ENCODE measurements at regions not wholly inside any gene's neighbourhood (a gene's known extent, or its start where the extent isn't known, plus 50 kb on each side); places are given as distances from the start of the nearest gene placed in this dataset.

- no peak for TF ChIP-seq EZH2phosphoT487 (IDR thresholded peaks at IDR 0.05; ENCODE audit: borderline replicate concordance, low read depth, low read length)
- TF ChIP-seq, protein P1, sequence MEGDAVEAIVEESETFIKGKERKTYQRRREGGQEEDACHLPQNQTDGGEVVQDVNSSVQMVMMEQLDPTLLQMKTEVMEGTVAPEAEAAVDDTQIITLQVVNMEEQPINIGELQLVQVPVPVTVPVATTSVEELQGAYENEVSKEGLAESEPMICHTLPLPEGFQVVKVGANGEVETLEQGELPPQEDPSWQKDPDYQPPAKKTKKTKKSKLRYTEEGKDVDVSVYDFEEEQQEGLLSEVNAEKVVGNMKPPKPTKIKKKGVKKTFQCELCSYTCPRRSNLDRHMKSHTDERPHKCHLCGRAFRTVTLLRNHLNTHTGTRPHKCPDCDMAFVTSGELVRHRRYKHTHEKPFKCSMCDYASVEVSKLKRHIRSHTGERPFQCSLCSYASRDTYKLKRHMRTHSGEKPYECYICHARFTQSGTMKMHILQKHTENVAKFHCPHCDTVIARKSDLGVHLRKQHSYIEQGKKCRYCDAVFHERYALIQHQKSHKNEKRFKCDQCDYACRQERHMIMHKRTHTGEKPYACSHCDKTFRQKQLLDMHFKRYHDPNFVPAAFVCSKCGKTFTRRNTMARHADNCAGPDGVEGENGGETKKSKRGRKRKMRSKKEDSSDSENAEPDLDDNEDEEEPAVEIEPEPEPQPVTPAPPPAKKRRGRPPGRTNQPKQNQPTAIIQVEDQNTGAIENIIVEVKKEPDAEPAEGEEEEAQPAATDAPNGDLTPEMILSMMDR (conservative IDR thresholded peaks at IDR 0.05; ENCODE audit: low read length), result no peak
- no peaks in the 10 kb centered on the region for H3K9me2 ChIP-seq (ENCODE audit: insufficient read depth, low read length)
- no peak overlapping the region for H3K27ac ChIP-seq (ENCODE audit: low read depth, low read length, poor library complexity, severe bottlenecking)
- no peaks in the 10 kb centered on the region for H3K79me2 ChIP-seq (ENCODE audit: insufficient read depth, low read depth, low read length)
- no peak for DNase-seq (ENCODE audit: low spot score)
- no peak overlapping the region for H2AFZ ChIP-seq (ENCODE audit: low read length)
- intact Hi-C loops (cut with micrococcal nuclease; ENCODE audit: unreplicated experiment), result no loop called here
- no peaks in the 10 kb centered on the region for H3K36me3 ChIP-seq (ENCODE audit: insufficient read depth, low read length)
- CTCF ChIA-PET (ENCODE audit: unreplicated experiment), result no interaction called here
- no peaks in the 10 kb centered on the region for H4K20me1 ChIP-seq (ENCODE audit: insufficient read depth, low read length)
- H3K4me3 ChIP-seq (ENCODE audit: low read depth, low read length, poor library complexity, severe bottlenecking), result no peak overlapping the region
- POLR2A ChIA-PET, result no interaction called here
- BruUV-seq (replicated peaks), result no TSS peak
- H3K4me1 ChIP-seq (ENCODE audit: insufficient read depth, low read length, poor library complexity, severe bottlenecking), result no peaks in the 10 kb centered on the region
- H3K4me2 ChIP-seq (ENCODE audit: low read length), result no peak overlapping the region
- 0 out of 2 replicates have a peak, but pooled peaks cover 1% of the 10 kb centered on the region for H3K9me3 ChIP-seq (ENCODE audit: low read length)
Observed at GRCh38 chr6:138037009-138037504, 70.2 kb downstream of the PERP start.

DNA sequence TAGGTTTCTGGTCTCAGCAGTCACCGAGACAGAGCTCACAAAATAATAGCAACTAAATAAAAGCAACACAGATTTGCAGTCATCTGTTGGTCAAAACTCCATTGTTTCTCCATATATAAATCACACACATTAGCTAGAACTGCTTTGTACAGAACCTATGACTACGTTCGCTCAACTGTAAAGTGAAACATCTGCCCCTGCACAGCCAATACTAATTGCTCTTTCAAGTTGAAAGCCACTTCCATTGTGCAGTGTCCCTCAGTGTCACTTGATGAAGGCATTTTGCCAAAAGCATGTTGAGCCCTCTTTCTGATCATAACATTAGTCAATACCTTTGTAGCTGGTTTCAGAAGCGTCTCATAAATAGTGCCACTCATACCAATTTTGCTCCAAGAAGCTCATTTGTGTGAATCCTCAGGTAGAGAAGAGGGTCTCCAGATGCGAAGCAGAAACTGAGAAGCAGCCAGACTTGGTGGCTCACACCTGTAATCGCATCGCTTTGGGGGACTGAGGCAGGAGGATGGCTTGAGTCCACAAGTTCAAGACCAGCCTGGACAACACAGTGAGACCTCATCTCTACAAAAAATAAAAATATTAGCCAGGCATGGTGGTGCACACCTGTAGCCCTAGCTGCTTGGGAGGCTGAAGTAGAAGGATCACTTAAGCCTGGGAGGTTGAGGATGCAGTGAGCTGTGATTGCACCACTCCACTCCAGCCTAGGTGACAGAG, 68.9 kb downstream of the PERP start:
- DNase-seq (ENCODE audit: low spot score), result no peak
- ChIA-PET POLR2A (interaction anchor here (0.5 kb wide), 1 partner anchor 248 kb away, joined by 4 read pairs; no protein-coding TSS in a partner anchor), CTCF (ENCODE audit: unreplicated experiment) (no interaction called here)
- no peaks in the 10 kb centered on the region for H3K79me2 ChIP-seq (ENCODE audit: insufficient read depth, low read depth, low read length)
- H3K4me2 ChIP-seq (ENCODE audit: low read length), result no peak overlapping the region
- no peaks in the 10 kb centered on the region for H3K4me1 ChIP-seq (ENCODE audit: insufficient read depth, low read length, poor library complexity, severe bottlenecking)
- peaks cover 5% of the 10 kb centered on the region; the same call in 1 of the 2 replicates for H3K9me3 ChIP-seq (ENCODE audit: low read length)
- H3K4me3 ChIP-seq (ENCODE audit: low read depth, low read length, poor library complexity, severe bottlenecking), result no peak overlapping the region
- intact Hi-C loops (cut with micrococcal nuclease; ENCODE audit: unreplicated experiment), result no loop called here
- H3K9me2 ChIP-seq (ENCODE audit: insufficient read depth, low read length), result no peaks in the 10 kb centered on the region
- H3K27ac ChIP-seq (ENCODE audit: low read depth, low read length, poor library complexity, severe bottlenecking), result no peak overlapping the region
- no TSS peak for BruUV-seq (replicated peaks)
- H4K20me1 ChIP-seq (ENCODE audit: insufficient read depth, low read length), result no peaks in the 10 kb centered on the region
- TF ChIP-seq EZH2phosphoT487 (IDR thresholded peaks at IDR 0.05; ENCODE audit: borderline replicate concordance, low read depth, low read length), result no peak
- TF ChIP-seq, protein P1 (conservative IDR thresholded peaks at IDR 0.05; ENCODE audit: low read length), result no peak
- no peaks in the 10 kb centered on the region for H3K36me3 ChIP-seq (ENCODE audit: insufficient read depth, low read length)
- H2AFZ ChIP-seq (ENCODE audit: low read length), result no peak overlapping the region

Data from OCI-LY7 (cell line).